NCI-H69 (cell line): ENCODE measurements at regions not wholly inside any gene's neighbourhood (a gene's known extent, or its start where the extent isn't known, plus 50 kb on each side); places are given as distances from the start of the nearest gene placed in this dataset.
"Not testable (repeated sequence)": the region's sequence is repeated elsewhere in the genome, so short reads cannot be mapped to it uniquely, and the experiment has no call there.

Source experiments
- DNase-seq: peaks from one replicate; lab custom pipeline; 2025; lab: John Stamatoyannopoulos, UW

GRCh38 chrX:110964786-110965185, 131.2 kb upstream of the PAK3 start:
- DNase-seq = peak; percentile 62

- no peak for DNase-seq
These were observed 133.5 kb upstream of the PAK3 start for GRCh38 chrX:110962451-110962850.

GRCh38 chrX:110955706-110956105, 140.3 kb upstream of the PAK3 start:
- no peak for DNase-seq

- no peak for DNase-seq
These were observed 141.4 kb upstream of the PAK3 start for GRCh38 chrX:110954428-110955100.

- DNase-seq = peak; percentile 13
These were observed 144.3 kb upstream of the PAK3 start for GRCh38 chrX:110951472-110952269.

GRCh38 chrX:110944751-110945675, 149.4 kb upstream of the CHRDL1 start:
- peak; percentile 73 for DNase-seq

- peak; percentile 74 for DNase-seq
These were observed 148.7 kb upstream of the CHRDL1 start for GRCh38 chrX:110944311-110944750.

GRCh38 chrX:110941906-110942305, 146.3 kb upstream of the CHRDL1 start:
- no peak for DNase-seq

GRCh38 chrX:110938977-110939732, 143.5 kb upstream of the CHRDL1 start:
- DNase-seq = no peak

- DNase-seq = no peak
These were observed 129.3 kb upstream of the CHRDL1 start for GRCh38 chrX:110924871-110925270.

GRCh38 chrX:110920991-110921390, 125.4 kb upstream of the CHRDL1 start:
- DNase-seq = peak; percentile 83

- DNase-seq = peak; percentile 4
These were observed 120.0 kb upstream of the CHRDL1 start for GRCh38 chrX:110915570-110915969.

GRCh38 chrX:110915111-110915510, 119.5 kb upstream of the CHRDL1 start:
- peak; percentile 41 for DNase-seq

GRCh38 chrX:110914281-110914680, 118.7 kb upstream of the CHRDL1 start:
- no peak for DNase-seq

GRCh38 chrX:110904747-110905146, 109.1 kb upstream of the CHRDL1 start:
- not testable (repeated sequence) for DNase-seq

- DNase-seq = no peak
These were observed 86.4 kb upstream of the CHRDL1 start for GRCh38 chrX:110881971-110882370.

- DNase-seq = no peak
These were observed 81.7 kb upstream of the CHRDL1 start for GRCh38 chrX:110877326-110877725.

- peak; percentile 1 for DNase-seq
These were observed 76.2 kb upstream of the CHRDL1 start for GRCh38 chrX:110871839-110872238.

- DNase-seq = no peak
These were observed 70.8 kb upstream of the CHRDL1 start for GRCh38 chrX:110866421-110866820.

GRCh38 chrX:110863883-110864282, 68.3 kb upstream of the CHRDL1 start:
- no peak for DNase-seq

- DNase-seq = no peak
These were observed 62.9 kb upstream of the CHRDL1 start for GRCh38 chrX:110858565-110858964.

- peak; percentile 94 for DNase-seq
These were observed 58.0 kb upstream of the CHRDL1 start for GRCh38 chrX:110853610-110854009.
